Gastroesophageal sphincter (tissue), 4 donors: ENCODE measurements at regions not wholly inside any gene's neighbourhood (a gene's known extent, or its start where the extent isn't known, plus 50 kb on each side); places are given as distances from the start of the nearest gene placed in this dataset.

Experiments
- ATAC-seq: fragments of 150-250 bp; one replicate; pipeline ENCODE4 v1.9.1; 2016; ENCODE audit warnings: mild to moderate bottlenecking, moderate library complexity
- H3K27ac ChIP-seq, 4 donors: fragments of 200-600 bp; sonication (generic) in 3 of 4; 1 replicate in 3 of 4; 2 replicates in 1 of 4; pipeline ENCODE4 v1.5.1; 2016 to 2019
- H3K27me3 ChIP-seq: fragments of 200-600 bp; sonication (generic); one replicate; pipeline ENCODE4 v1.5.1; 2019
- H3K36me3 ChIP-seq, 2 donors: fragments of 200-600 bp; sonication (generic); one replicate each; pipeline ENCODE4 v1.5.1; 2019; ENCODE audit warnings: control low read depth in 1 of 2
- H3K4me1 ChIP-seq, 3 donors: fragments of 200-600 bp; sonication (generic); 1 replicate in 2 of 3; 2 replicates in 1 of 3; pipeline ENCODE4 v1.5.1; 2016 to 2019; ENCODE audit warnings: control low read depth in 2 of 3
- H3K4me3 ChIP-seq, 2 donors: fragments of 200-600 bp; sonication (generic); one replicate each; pipeline ENCODE4 v1.5.1; 2019; ENCODE audit warnings: mild to moderate bottlenecking in 1 of 2, moderate library complexity in 1 of 2
- H3K9me3 ChIP-seq, 3 donors: fragments of 200-600 bp; sonication (generic); one replicate each; pipeline ENCODE4 v1.5.1; 2017 to 2019; ENCODE audit warnings: control low read depth in 2 of 3
- EP300 ChIP-seq: sonication (generic); formaldehyde crosslinking; IDR thresholded peaks from one replicate; pipeline ENCODE4 v1.6.1; 2017; ENCODE audit warnings: antibody characterized with exemption, mild to moderate bottlenecking
- POLR2A ChIP-seq, 2 donors: fragments of 450-650 bp; IDR thresholded peaks; one replicate each; pipeline ENCODE4 v1.6.1; 2017; ENCODE audit warnings: antibody characterized with exemption in 2 of 2, mild to moderate bottlenecking in 2 of 2, moderate library complexity in 1 of 2
- POLR2AphosphoS5 ChIP-seq: sonication (generic); formaldehyde crosslinking; IDR thresholded peaks from one replicate; pipeline ENCODE4 v1.6.1; 2017; ENCODE audit warnings: antibody characterized with exemption
- WGBS, 2 donors: methylation state at CpG; one replicate each; pipeline ENCODE4 v1.1.5; 2018; ENCODE audit warnings: low coverage in 1 of 2; 5-methylcytosine and 5-hydroxymethylcytosine counted together
- TF ChIP-seq, protein P1 (sequence below), 4 experiments: fragments of 200-600 bp in 2 of 4; fragments of 450-650 bp in 2 of 4; sonication (generic) in 1 of 4; IDR thresholded peaks; one replicate each; pipeline ENCODE4 v1.5.1; 2017 to 2019; ENCODE audit warnings: antibody characterized with exemption in 4 of 4, mild to moderate bottlenecking in 2 of 4, moderate library complexity in 2 of 4

DNA sequence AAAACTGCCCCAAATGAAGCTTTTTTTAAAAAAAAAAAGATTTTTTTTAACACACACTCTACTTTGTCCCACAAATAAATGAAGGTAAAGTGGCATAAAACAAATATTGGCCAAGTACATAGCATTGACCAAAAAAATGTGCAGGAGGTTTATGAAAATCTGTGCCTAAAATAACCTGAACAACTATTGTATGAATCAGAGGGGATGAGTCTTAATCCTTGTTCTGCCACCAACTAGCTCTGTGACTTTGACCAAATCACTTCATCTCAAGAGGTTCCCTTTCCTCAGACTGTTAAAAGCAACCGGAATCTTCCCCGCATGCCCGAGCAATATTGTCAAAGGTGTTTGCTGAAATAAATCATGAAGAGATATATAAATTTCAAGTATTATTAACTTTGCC is 150.4 kb upstream of the NEBL start:
- Histone ChIP-seq H3K27ac (no peak overlapping the region), H3K9me3 (peaks cover 0 to 16% (median 0%) of the 10 kb centered on the region in 3 donors), H3K4me3 (no peak overlapping the region), H3K36me3 (no peaks in the 10 kb centered on the region), H3K27me3 (no peaks in the 10 kb centered on the region), H3K4me1 (no peaks in the 10 kb centered on the region)
- no peak for TF ChIP-seq POLR2A (IDR thresholded peaks at IDR 0.05)
- TF ChIP-seq, protein P1, sequence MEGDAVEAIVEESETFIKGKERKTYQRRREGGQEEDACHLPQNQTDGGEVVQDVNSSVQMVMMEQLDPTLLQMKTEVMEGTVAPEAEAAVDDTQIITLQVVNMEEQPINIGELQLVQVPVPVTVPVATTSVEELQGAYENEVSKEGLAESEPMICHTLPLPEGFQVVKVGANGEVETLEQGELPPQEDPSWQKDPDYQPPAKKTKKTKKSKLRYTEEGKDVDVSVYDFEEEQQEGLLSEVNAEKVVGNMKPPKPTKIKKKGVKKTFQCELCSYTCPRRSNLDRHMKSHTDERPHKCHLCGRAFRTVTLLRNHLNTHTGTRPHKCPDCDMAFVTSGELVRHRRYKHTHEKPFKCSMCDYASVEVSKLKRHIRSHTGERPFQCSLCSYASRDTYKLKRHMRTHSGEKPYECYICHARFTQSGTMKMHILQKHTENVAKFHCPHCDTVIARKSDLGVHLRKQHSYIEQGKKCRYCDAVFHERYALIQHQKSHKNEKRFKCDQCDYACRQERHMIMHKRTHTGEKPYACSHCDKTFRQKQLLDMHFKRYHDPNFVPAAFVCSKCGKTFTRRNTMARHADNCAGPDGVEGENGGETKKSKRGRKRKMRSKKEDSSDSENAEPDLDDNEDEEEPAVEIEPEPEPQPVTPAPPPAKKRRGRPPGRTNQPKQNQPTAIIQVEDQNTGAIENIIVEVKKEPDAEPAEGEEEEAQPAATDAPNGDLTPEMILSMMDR (IDR thresholded peaks at IDR 0.05) = no peak
- TF ChIP-seq POLR2AphosphoS5 = no peak
- no peak for TF ChIP-seq EP300
- WGBS, 2 donors = 81 to 94% methylated on average over 3 of the region's 3 CpGs
- no peak for ATAC-seq

DNA sequence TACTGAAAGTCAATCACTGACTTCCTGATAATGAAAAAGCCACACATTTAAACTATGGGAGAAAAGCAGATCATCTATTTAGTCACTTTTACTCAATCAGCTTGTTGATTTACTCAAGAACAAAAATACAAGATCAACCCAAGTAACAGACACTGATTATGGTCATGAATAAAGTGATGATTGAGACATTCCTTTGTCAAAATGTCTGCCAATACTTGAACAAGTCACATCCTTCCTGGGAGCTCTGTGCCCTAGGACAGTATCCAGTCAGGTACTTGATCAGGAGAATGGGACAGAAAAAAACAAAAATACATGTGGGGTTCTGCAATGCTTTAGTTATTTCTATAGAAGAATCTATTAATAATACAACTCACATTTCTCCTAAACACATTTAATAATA is 150.0 kb upstream of the NEBL start:
- Histone ChIP-seq H3K27me3 (no peaks in the 10 kb centered on the region), H3K9me3 (peaks cover 0 to 12% (median 0%) of the 10 kb centered on the region in 3 donors), H3K4me1 (no peaks in the 10 kb centered on the region), H3K36me3 (no peaks in the 10 kb centered on the region), H3K4me3 (no peak overlapping the region), H3K27ac (no peak overlapping the region)
- no peak for ATAC-seq
- no peak for TF ChIP-seq POLR2AphosphoS5

DNA sequence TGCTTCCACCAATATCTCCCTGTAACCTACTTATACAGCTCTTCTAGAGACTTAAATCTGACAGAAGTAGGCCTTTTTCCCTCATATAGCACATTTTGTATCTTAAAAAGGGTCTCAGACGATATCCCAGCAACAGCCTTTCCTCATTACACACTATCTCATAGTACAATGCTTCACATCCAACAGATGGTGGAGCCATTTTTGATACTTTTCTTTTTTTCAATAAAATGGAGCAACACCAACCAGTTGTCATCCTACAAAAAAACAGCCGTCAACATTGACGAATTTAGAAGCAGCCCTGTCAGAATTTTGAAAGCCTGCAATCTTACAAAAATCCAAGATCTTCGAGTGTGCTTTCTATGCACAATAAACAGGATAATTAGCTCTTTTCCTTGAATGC is 145.9 kb upstream of the NEBL start:
- TF ChIP-seq POLR2A (IDR thresholded peaks at IDR 0.05) (no peak), EP300 (no peak), POLR2AphosphoS5 (no peak)
- TF ChIP-seq, protein P1 (IDR thresholded peaks at IDR 0.05) = no peak
- no peak for ATAC-seq
- WGBS, 2 donors = 82 to 85% methylated on average over 4 of the region's 4 CpGs
- Histone ChIP-seq H3K9me3 (no peaks in the 10 kb centered on the region), H3K27ac (no peak overlapping the region), H3K27me3 (no peaks in the 10 kb centered on the region), H3K36me3 (no peaks in the 10 kb centered on the region), H3K4me3 (no peak overlapping the region), H3K4me1 (no peaks in the 10 kb centered on the region)

DNA sequence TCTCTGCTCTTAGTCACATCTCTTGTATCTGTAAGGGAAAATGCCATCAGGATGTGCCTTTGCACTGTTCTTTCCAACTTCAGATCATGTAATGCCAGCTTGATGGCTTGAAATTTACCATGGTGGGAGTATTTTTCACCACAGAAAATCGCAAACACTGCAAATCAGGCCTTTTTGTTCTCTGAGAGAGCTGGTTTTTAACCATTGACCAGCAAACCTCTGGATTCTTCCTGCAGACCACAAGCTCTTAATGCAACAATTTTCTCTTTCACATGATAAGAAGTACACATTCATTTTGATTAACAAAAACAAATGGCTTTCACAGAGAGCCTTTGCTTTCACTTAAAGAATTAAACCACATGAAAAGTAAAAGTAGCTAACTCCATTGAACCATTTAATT is 145.4 kb upstream of the NEBL start:
- WGBS, 2 donors = 55 to 57% methylated on average over 1 of the region's 1 CpG
- H3K4me3 ChIP-seq = no peak overlapping the region
- no peaks in the 10 kb centered on the region for H3K36me3 ChIP-seq
- H3K9me3 ChIP-seq = no peaks in the 10 kb centered on the region
- no peak for ATAC-seq
- H3K27ac ChIP-seq = no peak overlapping the region
- H3K27me3 ChIP-seq = no peaks in the 10 kb centered on the region
- TF ChIP-seq, protein P1 (IDR thresholded peaks at IDR 0.05) = no peak
- no peak for TF ChIP-seq EP300
- no peak for TF ChIP-seq POLR2A (IDR thresholded peaks at IDR 0.05)
- no peak for TF ChIP-seq POLR2AphosphoS5
- H3K4me1 ChIP-seq = no peaks in the 10 kb centered on the region

DNA sequence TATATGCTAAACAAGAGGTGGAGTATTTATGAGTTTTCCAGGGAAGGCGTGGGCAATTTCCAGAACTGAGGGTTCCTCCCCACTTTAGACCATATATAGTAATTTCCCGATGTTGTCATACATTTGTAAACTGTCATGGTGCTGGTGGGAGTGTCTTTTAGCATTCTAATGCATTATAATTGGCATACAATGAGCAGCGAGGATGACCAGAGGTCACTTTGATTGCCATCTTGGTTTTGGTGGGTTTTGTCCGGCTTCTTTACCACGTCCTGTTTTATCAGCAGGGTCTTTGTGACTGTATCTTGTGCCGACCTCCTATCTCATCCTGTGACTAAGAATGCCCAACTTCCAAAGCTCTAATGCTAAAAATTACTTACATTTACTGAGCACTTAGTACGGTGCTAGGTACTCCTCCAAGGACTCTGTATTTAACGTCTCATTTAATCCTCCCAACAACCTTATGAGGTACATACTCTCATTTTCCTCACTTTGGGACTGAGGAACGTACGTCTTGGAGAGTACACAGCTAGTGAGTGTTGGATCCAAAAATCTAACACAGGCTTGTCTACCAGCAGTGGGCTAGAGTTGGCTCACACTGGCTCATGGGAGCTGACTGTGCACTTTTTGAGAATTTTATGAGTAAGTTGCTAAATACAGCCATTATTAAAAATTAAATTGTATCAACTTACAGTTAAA is 144.8 kb upstream of the NEBL start:
- Histone ChIP-seq H3K27me3 (no peaks in the 10 kb centered on the region), H3K27ac (no peak overlapping the region), H3K36me3 (no peaks in the 10 kb centered on the region), H3K9me3 (no peaks in the 10 kb centered on the region), H3K4me3 (no peak overlapping the region), H3K4me1 (no peaks in the 10 kb centered on the region)
- TF ChIP-seq, protein P1 (IDR thresholded peaks at IDR 0.05) = no peak
- no peak for TF ChIP-seq POLR2AphosphoS5
- TF ChIP-seq POLR2A (IDR thresholded peaks at IDR 0.05) = no peak
- no peak for TF ChIP-seq EP300
- no peak for ATAC-seq
- WGBS, 2 donors = 89 to 92% methylated on average over 6 to 10 of the region's 10 CpGs
